SK-N-SH (cell line): ENCODE measurements at regions not wholly inside any gene's neighbourhood (a gene's known extent, or its start where the extent isn't known, plus 50 kb on each side); places are given as distances from the start of the nearest gene placed in this dataset.

ENCODE experiments used
- CTCF ChIA-PET: fragments of 300-600, 350-600 bp; formaldehyde crosslinking; extraction: SDS; loops from one replicate; lab custom pipeline; 2021; lab: Yijun Ruan, JAX
- POLR2A ChIA-PET: fragments of 350-600 bp; sonication (Branson Sonifier 250); formaldehyde crosslinking; extraction: SDS; loops from one replicate; lab custom pipeline; 2020; ENCODE audit warnings: antibody characterized with exemption, inconsistent platforms; lab: Yijun Ruan, JAX
- DNase-seq: peaks from one replicate; pipeline ENCODE4 v3.0.0; 2012
- H2AFZ ChIP-seq: fragments of 200-600 bp; sonication (generic); 2 replicates; pipeline ENCODE4 v1.8.1; 2016; ENCODE audit warnings: antibody characterized with exemption, mild to moderate bottlenecking, low read depth
- H3F3A ChIP-seq: fragments of 200-600 bp; sonication (generic); replicated peaks from 2 replicates; pipeline ENCODE3; 2016; ENCODE audit warnings: antibody characterized with exemption, mild to moderate bottlenecking; ENCODE audit not compliant: insufficient read depth
- H3K27ac ChIP-seq, 2 experiments: fragments of 200-500 bp in 1 of 2; fragments of 200-600 bp in 1 of 2; sonication (Bioruptor generic) in 1 of 2; sonication (generic), shearing (Covaris generic) in 1 of 2; 2 replicates each; pipeline versions ENCODE4 v1.5.1 to v1.6.1; 2014 to 2016; ENCODE audit warnings: low read depth in 2 of 2, inconsistent platforms in 1 of 2, low read length in 1 of 2, mild to moderate bottlenecking in 1 of 2, mixed read lengths in 1 of 2
- H3K27me3 ChIP-seq: fragments of 200-600 bp; sonication (generic), shearing (Covaris generic); 2 replicates; pipeline ENCODE4 v1.6.1; 2016; ENCODE audit warnings: mixed run types; ENCODE audit not compliant: insufficient read depth
- H3K36me3 ChIP-seq, 2 experiments: fragments of 200-500 bp in 1 of 2; fragments of 200-600 bp in 1 of 2; sonication (Bioruptor generic) in 1 of 2; sonication (generic) in 1 of 2; replicated peaks in 1 of 2; 2 replicates each; pipeline versions ENCODE3 to v1.5.1; 2014 to 2016; ENCODE audit warnings: low read length in 1 of 2, mild to moderate bottlenecking in 1 of 2; ENCODE audit not compliant: insufficient read depth in 2 of 2, control insufficient read depth in 1 of 2
- H3K4me1 ChIP-seq, 2 experiments: fragments of 200-500 bp in 1 of 2; fragments of 200-600 bp in 1 of 2; sonication (Bioruptor generic) in 1 of 2; sonication (generic), shearing (Covaris generic) in 1 of 2; 2 replicates each; pipeline versions ENCODE4 v1.5.1 to v1.6.1; 2014 to 2016; ENCODE audit warnings: low read depth in 1 of 2, low read length in 1 of 2, mixed run types in 1 of 2; ENCODE audit not compliant: insufficient read depth in 2 of 2, control insufficient read depth in 1 of 2
- H3K4me2 ChIP-seq: fragments of 200-600 bp; sonication (generic), shearing (Covaris generic); 2 replicates; pipeline ENCODE4 v1.6.1; 2017; ENCODE audit warnings: mixed run types
- H3K4me3 ChIP-seq, 2 experiments: fragments of 200-500 bp in 1 of 2; fragments of 200-600 bp in 1 of 2; sonication (Bioruptor generic) in 1 of 2; sonication (generic), shearing (Covaris generic) in 1 of 2; 2 replicates each; pipeline versions ENCODE4 v1.5.1 to v1.8.1; 2014 to 2016; ENCODE audit warnings: low read depth in 2 of 2, inconsistent platforms in 1 of 2, low read length in 1 of 2, mild to moderate bottlenecking in 1 of 2, mixed read lengths in 1 of 2, moderate library complexity in 1 of 2
- H3K79me2 ChIP-seq: fragments of 200-600 bp; sonication (generic); 2 replicates; pipeline ENCODE4 v1.8.1; 2017; ENCODE audit warnings: mild to moderate bottlenecking; ENCODE audit not compliant: insufficient read depth
- H3K9ac ChIP-seq: fragments of 200-600 bp; sonication (generic); 2 replicates; pipeline ENCODE4 v1.6.1; 2017; ENCODE audit warnings: mixed run types
- H3K9me2 ChIP-seq: fragments of 200-600 bp; sonication (generic); 2 replicates; pipeline ENCODE4 v1.6.1; 2017; ENCODE audit warnings: mixed run types
- H3K9me3 ChIP-seq: fragments of 200-600 bp; sonication (generic); 2 replicates; pipeline ENCODE4 v1.6.1; 2017; ENCODE audit warnings: mixed run types, mild to moderate bottlenecking, moderate library complexity
- H4K20me1 ChIP-seq: fragments of 200-600 bp; sonication (generic); 2 replicates; pipeline ENCODE4 v1.6.1; 2017; ENCODE audit warnings: mild to moderate bottlenecking, mixed run types; ENCODE audit not compliant: insufficient read depth
- CHD2 ChIP-seq: fragments of 150-350 bp; IDR thresholded peaks from 2 replicates; pipeline ENCODE4 v1.6.1; 2018; ENCODE audit warnings: low read length; ENCODE audit not compliant: partially characterized antibody
- EP300 ChIP-seq, 2 experiments: IDR thresholded peaks; 2 replicates each; pipeline versions ENCODE4 v1.4.0 to v1.6.1; 2012; ENCODE audit warnings: borderline replicate concordance in 1 of 2, low read depth in 1 of 2, low read length in 1 of 2
- FOXJ3 ChIP-seq: sonication (generic); formaldehyde crosslinking; IDR thresholded peaks from 2 replicates; pipeline ENCODE4 v1.5.1; 2020; ENCODE audit warnings: mild to moderate bottlenecking, missing genetic modification reagents
- FOXM1 ChIP-seq: IDR thresholded peaks from 2 replicates; pipeline ENCODE4 v1.4.0; 2012; ENCODE audit warnings: low read depth, mild to moderate bottlenecking
- GABPA ChIP-seq: IDR thresholded peaks from 2 replicates; pipeline ENCODE4 v1.4.0; 2012; ENCODE audit warnings: low read depth, mild to moderate bottlenecking
- GATA2 ChIP-seq: sonication (generic); formaldehyde crosslinking; IDR thresholded peaks from 2 replicates; pipeline ENCODE4 v1.5.0; 2020; ENCODE audit warnings: mild to moderate bottlenecking, missing genetic modification reagents
- MEF2A ChIP-seq: IDR thresholded peaks from 2 replicates; pipeline ENCODE4 v1.4.0; 2012; ENCODE audit warnings: low read depth, borderline replicate concordance
- MXI1 ChIP-seq: IDR thresholded peaks from 2 replicates; pipeline ENCODE4 v1.6.1; 2012; ENCODE audit warnings: mild to moderate bottlenecking, low read depth, low read length, improper control_type of control experiment
- NFIC ChIP-seq: IDR thresholded peaks from 2 replicates; pipeline ENCODE4 v1.4.0; 2012; ENCODE audit warnings: borderline replicate concordance
- NRF1 ChIP-seq: IDR thresholded peaks from 2 replicates; pipeline ENCODE4 v1.6.1; 2012; ENCODE audit warnings: low read depth, mild to moderate bottlenecking, low read length
- RCOR1 ChIP-seq: fragments of 150-350 bp; IDR thresholded peaks from 2 replicates; pipeline ENCODE4 v1.6.1; 2017; ENCODE audit warnings: antibody characterized with exemption, low read length
- RXRA ChIP-seq: IDR thresholded peaks from 2 replicates; pipeline ENCODE4 v1.4.0; 2012; ENCODE audit warnings: low read depth, mild to moderate bottlenecking, borderline replicate concordance
- SIN3A ChIP-seq: IDR thresholded peaks from 2 replicates; pipeline ENCODE4 v1.6.1; 2012; ENCODE audit warnings: low read depth, mild to moderate bottlenecking, low read length, moderate library complexity, borderline replicate concordance
- SMC3 ChIP-seq: IDR thresholded peaks from 2 replicates; pipeline ENCODE4 v1.6.1; 2012; ENCODE audit warnings: low read depth, low read length, improper control_type of control experiment
- TEAD4 ChIP-seq: IDR thresholded peaks from 2 replicates; pipeline ENCODE4 v1.4.0; 2012; ENCODE audit warnings: mild to moderate bottlenecking, borderline replicate concordance; ENCODE audit not compliant: insufficient read depth
- WGBS: methylation state at CpG from one replicate; pipeline ENCODE4 v1.1.6; 2017; ENCODE audit warnings: low lambda C conversion rate; 5-methylcytosine and 5-hydroxymethylcytosine counted together
- TF ChIP-seq, protein P1 (sequence below): IDR thresholded peaks from 2 replicates; pipeline ENCODE4 v1.4.0; 2012; ENCODE audit warnings: low read depth, borderline replicate concordance
- TF ChIP-seq, protein P2 (sequence below): IDR thresholded peaks from 2 replicates; pipeline ENCODE4; 2012
- TF ChIP-seq, protein P3 (sequence below): IDR thresholded peaks from 2 replicates; pipeline ENCODE4 v1.6.1; 2012; ENCODE audit warnings: mild to moderate bottlenecking, low read depth, low read length, moderate library complexity
- TF ChIP-seq, protein P4 (sequence below): fragments of 200-600 bp; sonication (generic); IDR thresholded peaks from 2 replicates; pipeline ENCODE4 v1.6.1; 2017; ENCODE audit warnings: antibody characterized with exemption, mild to moderate bottlenecking, moderate library complexity
- TF ChIP-seq, protein P5 (sequence below): IDR thresholded peaks from 2 replicates; pipeline ENCODE4 v1.4.0; 2012; ENCODE audit warnings: low read depth

DNA sequence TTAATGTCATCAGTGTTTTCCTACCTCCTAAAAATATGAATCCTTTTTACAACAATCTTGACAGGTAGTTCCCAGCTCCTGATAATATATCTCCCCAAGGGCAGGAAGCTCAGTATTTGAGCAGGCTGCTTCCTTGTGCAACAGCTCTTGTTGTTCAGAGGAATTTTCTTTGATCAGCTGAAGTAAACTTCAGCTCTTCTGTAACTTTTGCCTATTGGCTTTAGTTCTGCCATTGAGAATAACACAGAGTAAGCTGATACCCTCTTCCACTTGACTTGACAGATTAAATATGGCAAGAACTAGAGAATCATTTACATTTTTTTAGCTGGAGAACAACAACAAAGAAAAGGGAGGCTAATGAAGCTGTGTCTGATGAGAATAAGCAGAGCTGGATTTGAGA is 75.2 kb downstream of the LUZP4 start:
- Histone ChIP-seq H3K9me3 (no peaks in the 10 kb centered on the region), H3K27me3 (no peaks in the 10 kb centered on the region), H3K9me2 (no peaks in the 10 kb centered on the region), H3K27ac (no peak overlapping the region), H3K4me3 (no peak overlapping the region), H3K79me2 (no peaks in the 10 kb centered on the region), H3F3A (peaks cover 3% of the 10 kb centered on the region), H3K4me2 (no peak overlapping the region), H3K36me3 (no peaks in the 10 kb centered on the region), H3K4me1 (0 out of 4 replicates have a peak, but pooled peaks cover 0 to 9% of the 10 kb centered on the region in 2 experiments), H2AFZ (no peak overlapping the region), H3K9ac (no peak overlapping the region), H4K20me1 (no peaks in the 10 kb centered on the region)
- DNase-seq = no peak
- POLR2A ChIA-PET = no interaction called here
- TF ChIP-seq MEF2A = no peak
- no peak for TF ChIP-seq FOXM1
- no peak for TF ChIP-seq SIN3A
- no peak for TF ChIP-seq RCOR1
- no peak for TF ChIP-seq SMC3
- TF ChIP-seq GATA2 = no peak
- no peak for TF ChIP-seq NRF1
- CTCF ChIA-PET = interaction anchor here (1.0 to 1.1 kb wide), 2 partner anchors 11 to 16 kb away, joined by 3 read pairs; no protein-coding TSS in a partner anchor

DNA sequence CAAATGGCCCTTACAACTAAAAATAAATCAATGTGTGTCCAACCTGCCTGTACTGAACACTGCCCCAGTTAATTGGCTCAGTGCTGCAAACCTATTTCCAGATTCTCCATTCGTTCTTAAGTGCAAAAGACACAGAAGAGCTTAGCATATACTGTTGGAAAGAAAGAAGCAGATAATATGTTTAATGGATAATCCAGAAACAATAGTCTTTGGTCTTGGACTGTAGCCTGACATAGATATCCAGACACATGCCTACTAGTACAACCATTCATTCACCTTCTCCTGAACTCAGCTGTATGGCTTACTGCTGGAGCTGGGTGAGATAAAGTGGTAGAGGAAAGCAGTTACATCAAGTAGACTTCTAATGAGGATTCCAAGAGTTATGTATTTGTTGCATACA is 77.0 kb downstream of the LUZP4 start:
- no peak overlapping the region for H3K27ac ChIP-seq
- no peaks in the 10 kb centered on the region for H3K9me2 ChIP-seq
- H3F3A ChIP-seq = peaks cover 3% of the 10 kb centered on the region
- ChIA-PET CTCF (interaction anchor here (1.1 kb wide), 1 partner anchor 12 kb away, joined by 3 read pairs; no protein-coding TSS in a partner anchor), POLR2A (no interaction called here)
- H3K9ac ChIP-seq = no peak overlapping the region
- no peaks in the 10 kb centered on the region for H3K36me3 ChIP-seq
- 0% methylated on average over 1 of the region's 1 CpG for WGBS
- no peaks in the 10 kb centered on the region for H3K27me3 ChIP-seq
- DNase-seq = no peak
- H3K9me3 ChIP-seq = no peaks in the 10 kb centered on the region
- no peaks in the 10 kb centered on the region for H3K79me2 ChIP-seq
- no peak overlapping the region for H2AFZ ChIP-seq
- no peak overlapping the region for H3K4me2 ChIP-seq
- H3K4me1 ChIP-seq = 0 out of 4 replicates have a peak, but pooled peaks cover 0 to 9% of the 10 kb centered on the region in 2 experiments
- H4K20me1 ChIP-seq = no peaks in the 10 kb centered on the region
- H3K4me3 ChIP-seq = no peak overlapping the region
- TF ChIP-seq RXRA (no peak), NFIC (no peak), FOXM1 (no peak), MXI1 (no peak), GABPA (no peak), CHD2 (no peak), TEAD4 (no peak), MEF2A (no peak), EP300 (IDR thresholded peaks at IDR 0.05; ENCODE audit: borderline replicate concordance in 1 of 2, low read depth in 1 of 2, low read length in 1 of 2) (no peak), FOXJ3 (CRISPR knock-in tag) (no peak)
- TF ChIP-seq, protein P1, sequence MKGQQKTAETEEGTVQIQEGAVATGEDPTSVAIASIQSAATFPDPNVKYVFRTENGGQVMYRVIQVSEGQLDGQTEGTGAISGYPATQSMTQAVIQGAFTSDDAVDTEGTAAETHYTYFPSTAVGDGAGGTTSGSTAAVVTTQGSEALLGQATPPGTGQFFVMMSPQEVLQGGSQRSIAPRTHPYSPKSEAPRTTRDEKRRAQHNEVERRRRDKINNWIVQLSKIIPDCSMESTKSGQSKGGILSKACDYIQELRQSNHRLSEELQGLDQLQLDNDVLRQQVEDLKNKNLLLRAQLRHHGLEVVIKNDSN = no peak
- TF ChIP-seq, protein P2, sequence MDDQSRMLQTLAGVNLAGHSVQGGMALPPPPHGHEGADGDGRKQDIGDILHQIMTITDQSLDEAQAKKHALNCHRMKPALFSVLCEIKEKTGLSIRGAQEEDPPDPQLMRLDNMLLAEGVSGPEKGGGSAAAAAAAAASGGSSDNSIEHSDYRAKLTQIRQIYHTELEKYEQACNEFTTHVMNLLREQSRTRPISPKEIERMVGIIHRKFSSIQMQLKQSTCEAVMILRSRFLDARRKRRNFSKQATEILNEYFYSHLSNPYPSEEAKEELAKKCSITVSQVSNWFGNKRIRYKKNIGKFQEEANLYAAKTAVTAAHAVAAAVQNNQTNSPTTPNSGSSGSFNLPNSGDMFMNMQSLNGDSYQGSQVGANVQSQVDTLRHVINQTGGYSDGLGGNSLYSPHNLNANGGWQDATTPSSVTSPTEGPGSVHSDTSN = no peak
- TF ChIP-seq, protein P3, sequence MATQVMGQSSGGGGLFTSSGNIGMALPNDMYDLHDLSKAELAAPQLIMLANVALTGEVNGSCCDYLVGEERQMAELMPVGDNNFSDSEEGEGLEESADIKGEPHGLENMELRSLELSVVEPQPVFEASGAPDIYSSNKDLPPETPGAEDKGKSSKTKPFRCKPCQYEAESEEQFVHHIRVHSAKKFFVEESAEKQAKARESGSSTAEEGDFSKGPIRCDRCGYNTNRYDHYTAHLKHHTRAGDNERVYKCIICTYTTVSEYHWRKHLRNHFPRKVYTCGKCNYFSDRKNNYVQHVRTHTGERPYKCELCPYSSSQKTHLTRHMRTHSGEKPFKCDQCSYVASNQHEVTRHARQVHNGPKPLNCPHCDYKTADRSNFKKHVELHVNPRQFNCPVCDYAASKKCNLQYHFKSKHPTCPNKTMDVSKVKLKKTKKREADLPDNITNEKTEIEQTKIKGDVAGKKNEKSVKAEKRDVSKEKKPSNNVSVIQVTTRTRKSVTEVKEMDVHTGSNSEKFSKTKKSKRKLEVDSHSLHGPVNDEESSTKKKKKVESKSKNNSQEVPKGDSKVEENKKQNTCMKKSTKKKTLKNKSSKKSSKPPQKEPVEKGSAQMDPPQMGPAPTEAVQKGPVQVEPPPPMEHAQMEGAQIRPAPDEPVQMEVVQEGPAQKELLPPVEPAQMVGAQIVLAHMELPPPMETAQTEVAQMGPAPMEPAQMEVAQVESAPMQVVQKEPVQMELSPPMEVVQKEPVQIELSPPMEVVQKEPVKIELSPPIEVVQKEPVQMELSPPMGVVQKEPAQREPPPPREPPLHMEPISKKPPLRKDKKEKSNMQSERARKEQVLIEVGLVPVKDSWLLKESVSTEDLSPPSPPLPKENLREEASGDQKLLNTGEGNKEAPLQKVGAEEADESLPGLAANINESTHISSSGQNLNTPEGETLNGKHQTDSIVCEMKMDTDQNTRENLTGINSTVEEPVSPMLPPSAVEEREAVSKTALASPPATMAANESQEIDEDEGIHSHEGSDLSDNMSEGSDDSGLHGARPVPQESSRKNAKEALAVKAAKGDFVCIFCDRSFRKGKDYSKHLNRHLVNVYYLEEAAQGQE = no peak
- TF ChIP-seq, protein P4, sequence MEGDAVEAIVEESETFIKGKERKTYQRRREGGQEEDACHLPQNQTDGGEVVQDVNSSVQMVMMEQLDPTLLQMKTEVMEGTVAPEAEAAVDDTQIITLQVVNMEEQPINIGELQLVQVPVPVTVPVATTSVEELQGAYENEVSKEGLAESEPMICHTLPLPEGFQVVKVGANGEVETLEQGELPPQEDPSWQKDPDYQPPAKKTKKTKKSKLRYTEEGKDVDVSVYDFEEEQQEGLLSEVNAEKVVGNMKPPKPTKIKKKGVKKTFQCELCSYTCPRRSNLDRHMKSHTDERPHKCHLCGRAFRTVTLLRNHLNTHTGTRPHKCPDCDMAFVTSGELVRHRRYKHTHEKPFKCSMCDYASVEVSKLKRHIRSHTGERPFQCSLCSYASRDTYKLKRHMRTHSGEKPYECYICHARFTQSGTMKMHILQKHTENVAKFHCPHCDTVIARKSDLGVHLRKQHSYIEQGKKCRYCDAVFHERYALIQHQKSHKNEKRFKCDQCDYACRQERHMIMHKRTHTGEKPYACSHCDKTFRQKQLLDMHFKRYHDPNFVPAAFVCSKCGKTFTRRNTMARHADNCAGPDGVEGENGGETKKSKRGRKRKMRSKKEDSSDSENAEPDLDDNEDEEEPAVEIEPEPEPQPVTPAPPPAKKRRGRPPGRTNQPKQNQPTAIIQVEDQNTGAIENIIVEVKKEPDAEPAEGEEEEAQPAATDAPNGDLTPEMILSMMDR = no peak
- TF ChIP-seq, protein P5, sequence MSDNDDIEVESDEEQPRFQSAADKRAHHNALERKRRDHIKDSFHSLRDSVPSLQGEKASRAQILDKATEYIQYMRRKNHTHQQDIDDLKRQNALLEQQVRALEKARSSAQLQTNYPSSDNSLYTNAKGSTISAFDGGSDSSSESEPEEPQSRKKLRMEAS = no peak
